H9 (cell line): ENCODE measurements at regions not wholly inside any gene's neighbourhood (a gene's known extent, or its start where the extent isn't known, plus 50 kb on each side); places are given as distances from the start of the nearest gene placed in this dataset.

Experiments
- DNase-seq: peaks from one replicate; pipeline ENCODE4 v3.0.0-alpha.2; 2017
- H2AFZ ChIP-seq: one replicate; pipeline ENCODE4 v1.6.1; 2013; ENCODE audit warnings: mild to moderate bottlenecking, low read length, control low read depth, moderate library complexity
- H2AK5ac ChIP-seq: 2 replicates; pipeline ENCODE4 v1.6.1; 2013; ENCODE audit warnings: low read length, control low read depth, mixed read lengths; ENCODE audit not compliant: insufficient read length
- H2BK120ac ChIP-seq: one replicate; pipeline ENCODE4 v1.6.1; 2013; ENCODE audit warnings: low read depth, mild to moderate bottlenecking, low read length, control low read depth, inconsistent platforms; ENCODE audit not compliant: poor library complexity, severe bottlenecking
- H2BK12ac ChIP-seq: 2 replicates; pipeline ENCODE4 v1.6.1; 2013; ENCODE audit warnings: low read length, control low read depth, mixed read lengths, low read depth; ENCODE audit not compliant: insufficient read length
- H2BK15ac ChIP-seq: 2 replicates; pipeline ENCODE4 v1.6.1; 2013; ENCODE audit warnings: low read depth, low read length, control low read depth
- H2BK20ac ChIP-seq: one replicate; pipeline ENCODE4 v1.6.1; 2013; ENCODE audit warnings: low read depth, mild to moderate bottlenecking, low read length, control low read depth, inconsistent platforms; ENCODE audit not compliant: poor library complexity, severe bottlenecking
- H2BK5ac ChIP-seq: 2 replicates; pipeline ENCODE4 v1.6.1; 2013; ENCODE audit warnings: low read length, control low read depth, mixed read lengths; ENCODE audit not compliant: insufficient read length
- H3K14ac ChIP-seq: 2 replicates; pipeline ENCODE4 v1.6.1; 2013; ENCODE audit warnings: low read length, control low read depth; ENCODE audit not compliant: insufficient read depth
- H3K18ac ChIP-seq: 2 replicates; pipeline ENCODE4 v1.6.1; 2013; ENCODE audit warnings: low read depth, mild to moderate bottlenecking, mixed read lengths, low read length, control low read depth; ENCODE audit not compliant: insufficient read length
- H3K23ac ChIP-seq: 2 replicates; pipeline ENCODE4 v1.6.1; 2013; ENCODE audit warnings: low read length, control low read depth, mixed read lengths, low read depth; ENCODE audit not compliant: insufficient read length
- H3K23me2 ChIP-seq: 2 replicates; pipeline ENCODE4 v1.6.1; 2013; ENCODE audit warnings: low read depth, mild to moderate bottlenecking, mixed read lengths, low read length, control low read depth; ENCODE audit not compliant: insufficient read length, poor library complexity, severe bottlenecking
- H3K27ac ChIP-seq: 2 replicates; pipeline ENCODE4 v1.5.1; 2013; ENCODE audit warnings: low read length, control low read depth, mixed read lengths, low read depth; ENCODE audit not compliant: insufficient read length
- H3K27me3 ChIP-seq: 2 replicates; pipeline ENCODE4 v1.6.1; 2013; ENCODE audit warnings: low read length, control low read depth, inconsistent platforms; ENCODE audit not compliant: insufficient read depth
- H3K4ac ChIP-seq: 2 replicates; pipeline ENCODE4 v1.6.1; 2013; ENCODE audit warnings: low read depth, mild to moderate bottlenecking, control low read depth, inconsistent platforms, low read length, moderate library complexity
- H3K4me1 ChIP-seq: 2 replicates; pipeline ENCODE4 v1.6.1; 2013; ENCODE audit warnings: low read length, control low read depth, inconsistent platforms; ENCODE audit not compliant: insufficient read depth
- H3K4me2 ChIP-seq: 2 replicates; pipeline ENCODE4 v1.6.1; 2013; ENCODE audit warnings: low read length, control low read depth, mixed read lengths; ENCODE audit not compliant: insufficient read length, insufficient read depth
- H3K56ac ChIP-seq: 2 replicates; pipeline ENCODE4 v1.6.1; 2013; ENCODE audit warnings: low read depth, mild to moderate bottlenecking, mixed read lengths, low read length, control low read depth; ENCODE audit not compliant: insufficient read length
- H3K79me1 ChIP-seq: 2 replicates; pipeline ENCODE4 v1.6.1; 2013; ENCODE audit warnings: low read depth, mild to moderate bottlenecking, moderate library complexity, low read length, control low read depth, inconsistent platforms; ENCODE audit not compliant: insufficient read depth, poor library complexity, severe bottlenecking
- H3K79me2 ChIP-seq: 2 replicates; pipeline ENCODE4 v1.6.1; 2013; ENCODE audit warnings: low read length, control low read depth, inconsistent platforms; ENCODE audit not compliant: insufficient read depth
- H3K9ac ChIP-seq: 2 replicates; pipeline ENCODE4 v1.6.1; 2013; ENCODE audit warnings: low read length, control low read depth, mixed read lengths; ENCODE audit not compliant: insufficient read length; ENCODE audit errors: extremely low read depth
- H3K9me3 ChIP-seq: one replicate; pipeline ENCODE4 v1.6.1; 2013; ENCODE audit warnings: low read depth, low read length, inconsistent platforms; ENCODE audit not compliant: control insufficient read depth
- H3T11ph ChIP-seq: one replicate; pipeline ENCODE4 v1.6.1; 2013; ENCODE audit warnings: mild to moderate bottlenecking, low read length, control low read depth, inconsistent platforms
- H4K20me1 ChIP-seq: one replicate; pipeline ENCODE4 v1.6.1; 2013; ENCODE audit not compliant: control insufficient read depth, insufficient read length, insufficient read depth
- H4K5ac ChIP-seq: 2 replicates; pipeline ENCODE4 v1.6.1; 2013; ENCODE audit warnings: low read depth, mild to moderate bottlenecking, mixed read lengths, low read length, control low read depth; ENCODE audit not compliant: insufficient read length
- H4K8ac ChIP-seq: replicated peaks from 2 replicates; pipeline ENCODE4 v1.6.1; 2013; ENCODE audit warnings: low read length, control low read depth, mixed read lengths, low read depth; ENCODE audit not compliant: insufficient read length
- H4K91ac ChIP-seq: 2 replicates; pipeline ENCODE4 v1.6.1; 2013; ENCODE audit warnings: low read depth, mild to moderate bottlenecking, moderate library complexity, mixed read lengths, low read length, control low read depth; ENCODE audit not compliant: insufficient read length
- H3K27ac Mint-ChIP-seq, 3 experiments: 2 replicates in 2 of 3; 3 replicates in 1 of 3; pipeline ENCODE4 v1.8.0; 2020 to 2021; ENCODE audit warnings: mixed read lengths in 3 of 3, mild to moderate bottlenecking in 1 of 3, moderate library complexity in 1 of 3
- H3K27me3 Mint-ChIP-seq: 2 replicates; pipeline ENCODE4 v1.8.0; 2021; ENCODE audit warnings: low read depth, mild to moderate bottlenecking, moderate library complexity, mixed read lengths
- H3K36me3 Mint-ChIP-seq, 3 experiments: 2 replicates in 2 of 3; 3 replicates in 1 of 3; pipeline ENCODE4 v1.8.0; 2020 to 2021; ENCODE audit warnings: low read depth in 3 of 3, mixed read lengths in 3 of 3; ENCODE audit not compliant: insufficient read depth in 1 of 3
- H3K4me1 Mint-ChIP-seq, 2 experiments: 2 replicates each; pipeline ENCODE4 v1.8.0; 2020; ENCODE audit warnings: mixed read lengths in 2 of 2
- H3K4me3 Mint-ChIP-seq, 2 experiments: 2 replicates in 1 of 2; 3 replicates in 1 of 2; pipeline ENCODE4 v1.8.0; 2020 to 2021; ENCODE audit warnings: mild to moderate bottlenecking in 2 of 2, mixed read lengths in 2 of 2, moderate library complexity in 1 of 2
- H3K9me3 Mint-ChIP-seq, 2 experiments: 2 replicates in 1 of 2; 3 replicates in 1 of 2; pipeline ENCODE4 v1.8.0; 2020; ENCODE audit warnings: mild to moderate bottlenecking in 2 of 2, mixed read lengths in 2 of 2, moderate library complexity in 1 of 2
- whole genome bisulfite sequencing: extraction: QIAGEN DNeasy Blood & Tissue Kit; methylation state at CpG from one replicate; pipeline ENCODE4 v1.1.7; 2013; ENCODE audit warnings: missing lambda C conversion rate, low lambda C conversion rate, mixed read lengths; ENCODE audit not compliant: insufficient read length; ENCODE audit errors: extremely low coverage; 5-methylcytosine and 5-hydroxymethylcytosine counted together
- TF ChIP-seq, protein P1 (sequence below): fragments of 200-600 bp; sonication (generic); conservative IDR thresholded peaks from 3 replicates; pipeline ENCODE4 v1.8.0; 2021; ENCODE audit warnings: antibody characterized with exemption, mild to moderate bottlenecking

- no peak overlapping the region for H3K9ac ChIP-seq
- H4K20me1 ChIP-seq, result no peaks in the 10 kb centered on the region
- no peak overlapping the region for H3K4me2 ChIP-seq
- peak overlapping the region in 1 of 2 experiments; percentile 28; a peak in 1 of 5 replicates for H3K4me3 Mint-ChIP-seq
- H3K79me1 ChIP-seq, result no peaks in the 10 kb centered on the region
- peaks cover 4% of the 10 kb centered on the region; the same call in 1 of the 2 replicates for H3K27me3 Mint-ChIP-seq
- peaks cover 16% of the 10 kb centered on the region for H3K4me1 ChIP-seq
- H3K36me3 Mint-ChIP-seq, result peaks cover 0 to 7% (median 5%) of the 10 kb centered on the region in 3 experiments; a peak in 4 of 7 replicates
- TF ChIP-seq, protein P1, sequence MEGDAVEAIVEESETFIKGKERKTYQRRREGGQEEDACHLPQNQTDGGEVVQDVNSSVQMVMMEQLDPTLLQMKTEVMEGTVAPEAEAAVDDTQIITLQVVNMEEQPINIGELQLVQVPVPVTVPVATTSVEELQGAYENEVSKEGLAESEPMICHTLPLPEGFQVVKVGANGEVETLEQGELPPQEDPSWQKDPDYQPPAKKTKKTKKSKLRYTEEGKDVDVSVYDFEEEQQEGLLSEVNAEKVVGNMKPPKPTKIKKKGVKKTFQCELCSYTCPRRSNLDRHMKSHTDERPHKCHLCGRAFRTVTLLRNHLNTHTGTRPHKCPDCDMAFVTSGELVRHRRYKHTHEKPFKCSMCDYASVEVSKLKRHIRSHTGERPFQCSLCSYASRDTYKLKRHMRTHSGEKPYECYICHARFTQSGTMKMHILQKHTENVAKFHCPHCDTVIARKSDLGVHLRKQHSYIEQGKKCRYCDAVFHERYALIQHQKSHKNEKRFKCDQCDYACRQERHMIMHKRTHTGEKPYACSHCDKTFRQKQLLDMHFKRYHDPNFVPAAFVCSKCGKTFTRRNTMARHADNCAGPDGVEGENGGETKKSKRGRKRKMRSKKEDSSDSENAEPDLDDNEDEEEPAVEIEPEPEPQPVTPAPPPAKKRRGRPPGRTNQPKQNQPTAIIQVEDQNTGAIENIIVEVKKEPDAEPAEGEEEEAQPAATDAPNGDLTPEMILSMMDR, result no peak
- H3K79me2 ChIP-seq, result no peaks in the 10 kb centered on the region
- H2AFZ ChIP-seq, result no peak overlapping the region
- H2AK5ac ChIP-seq, result no peak overlapping the region
- H2BK12ac ChIP-seq, result no peak overlapping the region
- H3K27ac ChIP-seq, result no peak overlapping the region
- no peak overlapping the region for H3K14ac ChIP-seq
- no peaks in the 10 kb centered on the region for H3K9me3 ChIP-seq
- H4K5ac ChIP-seq, result no peak overlapping the region
- no peak overlapping the region for H4K91ac ChIP-seq
- 0 out of 7 replicates have a peak overlapping the region, but pooled peaks of 1 of the 3 experiments have one; percentile 5 for H3K27ac Mint-ChIP-seq
- H3K18ac ChIP-seq, result no peak overlapping the region
- no peak overlapping the region for H4K8ac ChIP-seq
- peaks cover 5 to 6% of the 10 kb centered on the region in 2 experiments for H3K9me3 Mint-ChIP-seq
- H3K27me3 ChIP-seq, result no peaks in the 10 kb centered on the region
- no peaks in the 10 kb centered on the region for H3K23me2 ChIP-seq
- DNase-seq, result no peak
- no peak overlapping the region for H2BK5ac ChIP-seq
- peaks cover 60 to 69% of the 10 kb centered on the region in 2 experiments for H3K4me1 Mint-ChIP-seq
- H3K23ac ChIP-seq, result no peak overlapping the region
- no peak overlapping the region for H3K4ac ChIP-seq
- H3K56ac ChIP-seq, result no peak overlapping the region
- no peak overlapping the region for H2BK120ac ChIP-seq
- no CpG with 5 or more reads among the region's 6 CpGs for WGBS
- H3T11ph ChIP-seq, result no peak overlapping the region
- H2BK20ac ChIP-seq, result no peak overlapping the region
- no peak overlapping the region for H2BK15ac ChIP-seq
Measured at GRCh38 chr10:28808693-28809092, 131.4 kb downstream of the BAMBI start.
